DND-41 (cell line): ENCODE measurements at regions not wholly inside any gene's neighbourhood (a gene's known extent, or its start where the extent isn't known, plus 50 kb on each side); places are given as distances from the start of the nearest gene placed in this dataset.

Experiments used
- ATAC-seq: fragments of 200-7000 bp; cut with Tn5 transposase; 3 replicates; pipeline ENCODE4 v1.9.1; 2021; ENCODE audit warnings: low read depth; ENCODE audit not compliant: insufficient read depth
- DNase-seq: peaks from one replicate; pipeline ENCODE4 v3.0.0-alpha.2; 2020
- H2AFZ ChIP-seq: 2 replicates; pipeline ENCODE4 v1.6.0; 2012; ENCODE audit warnings: low read depth, low read length
- H3K27ac ChIP-seq: 2 replicates; pipeline ENCODE4 v1.5.1; 2012; ENCODE audit warnings: low read length, inconsistent platforms
- H3K27me3 ChIP-seq: fragments of 200-600 bp; sonication (generic); 2 replicates; pipeline ENCODE4 v1.6.0; 2012; ENCODE audit warnings: low read length, mild to moderate bottlenecking, inconsistent platforms; ENCODE audit not compliant: insufficient read depth, poor library complexity
- H3K36me3 ChIP-seq: 2 replicates; pipeline ENCODE4 v1.5.1; 2012; ENCODE audit warnings: low read length, inconsistent platforms; ENCODE audit not compliant: insufficient read depth
- H3K4me1 ChIP-seq: 2 replicates; pipeline ENCODE4 v1.5.1; 2012; ENCODE audit warnings: mild to moderate bottlenecking, low read length; ENCODE audit not compliant: insufficient read depth
- H3K4me2 ChIP-seq: 2 replicates; pipeline ENCODE4 v1.6.0; 2012; ENCODE audit warnings: mild to moderate bottlenecking, moderate library complexity, low read length, inconsistent platforms; ENCODE audit not compliant: insufficient read depth
- H3K4me3 ChIP-seq, 2 experiments: fragments of 200-600 bp in 1 of 2; shearing (Covaris generic) in 1 of 2; 2 replicates each; pipeline ENCODE4 v1.5.1; 2012 to 2016; ENCODE audit warnings: inconsistent platforms in 2 of 2, low read length in 2 of 2, mild to moderate bottlenecking in 2 of 2, low read depth in 1 of 2, moderate library complexity in 1 of 2
- H3K79me2 ChIP-seq: 2 replicates; pipeline ENCODE4 v1.6.0; 2012; ENCODE audit warnings: low read length, inconsistent platforms; ENCODE audit not compliant: insufficient read depth
- H3K9ac ChIP-seq: 2 replicates; pipeline ENCODE4 v1.6.0; 2012; ENCODE audit warnings: low read depth, mild to moderate bottlenecking, inconsistent platforms, low read length, moderate library complexity
- H3K9me3 ChIP-seq: 2 replicates; pipeline ENCODE4 v1.5.1; 2012; ENCODE audit warnings: low read length, moderate library complexity, mild to moderate bottlenecking, inconsistent platforms; ENCODE audit not compliant: insufficient read depth, severe bottlenecking
- H4K20me1 ChIP-seq: 2 replicates; pipeline ENCODE4 v1.6.0; 2012; ENCODE audit warnings: low read length; ENCODE audit not compliant: insufficient read depth
- EZH2 ChIP-seq: IDR thresholded peaks from 3 replicates; pipeline ENCODE4 v1.6.1; 2012; ENCODE audit warnings: borderline replicate concordance, low read depth, mild to moderate bottlenecking, moderate library complexity, low read length, inconsistent platforms; ENCODE audit not compliant: severe bottlenecking
- TF ChIP-seq, protein P1 (sequence below): IDR thresholded peaks from 2 replicates; pipeline ENCODE4 v1.5.1; 2012; ENCODE audit warnings: borderline replicate concordance, low read length, moderate library complexity, mild to moderate bottlenecking; ENCODE audit not compliant: poor library complexity, severe bottlenecking; ENCODE audit errors: extremely low read depth

DNA sequence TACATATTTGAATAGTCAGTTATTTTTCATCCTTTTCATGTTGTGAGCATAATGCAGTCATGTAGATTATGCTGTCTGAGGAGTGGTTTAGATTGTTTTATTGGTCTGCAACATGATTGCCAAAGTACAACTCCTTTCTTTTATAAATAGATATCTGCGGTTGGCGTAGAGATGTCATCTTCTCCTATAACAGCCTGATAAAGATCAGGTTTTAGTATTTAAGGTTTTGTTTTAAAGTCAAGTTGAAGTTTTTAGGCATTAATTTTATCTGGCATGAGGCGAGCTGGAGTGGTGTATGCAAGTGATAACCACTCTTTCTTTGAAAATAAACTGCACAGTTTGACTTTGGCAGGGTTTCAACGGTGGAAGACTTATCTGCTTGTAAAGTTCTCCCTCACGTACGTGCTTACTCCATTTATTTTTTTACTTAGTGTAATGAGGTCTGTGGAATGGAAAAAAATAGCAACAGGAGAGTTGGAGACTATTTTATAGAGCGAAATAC lies 126.3 kb downstream of the FBXO8 start:
- Histone ChIP-seq H3K4me2 (no peak overlapping the region), H2AFZ (no peak overlapping the region), H3K9ac (no peak overlapping the region), H3K27ac (no peak overlapping the region), H4K20me1 (no peaks in the 10 kb centered on the region), H3K4me3 (no peak overlapping the region), H3K4me1 (no peaks in the 10 kb centered on the region), H3K79me2 (no peaks in the 10 kb centered on the region), H3K36me3 (no peaks in the 10 kb centered on the region), H3K9me3 (no peaks in the 10 kb centered on the region), H3K27me3 (no peaks in the 10 kb centered on the region)
- ATAC-seq (no peak), DNase-seq (no peak)
- no peak for TF ChIP-seq EZH2
- TF ChIP-seq, protein P1, sequence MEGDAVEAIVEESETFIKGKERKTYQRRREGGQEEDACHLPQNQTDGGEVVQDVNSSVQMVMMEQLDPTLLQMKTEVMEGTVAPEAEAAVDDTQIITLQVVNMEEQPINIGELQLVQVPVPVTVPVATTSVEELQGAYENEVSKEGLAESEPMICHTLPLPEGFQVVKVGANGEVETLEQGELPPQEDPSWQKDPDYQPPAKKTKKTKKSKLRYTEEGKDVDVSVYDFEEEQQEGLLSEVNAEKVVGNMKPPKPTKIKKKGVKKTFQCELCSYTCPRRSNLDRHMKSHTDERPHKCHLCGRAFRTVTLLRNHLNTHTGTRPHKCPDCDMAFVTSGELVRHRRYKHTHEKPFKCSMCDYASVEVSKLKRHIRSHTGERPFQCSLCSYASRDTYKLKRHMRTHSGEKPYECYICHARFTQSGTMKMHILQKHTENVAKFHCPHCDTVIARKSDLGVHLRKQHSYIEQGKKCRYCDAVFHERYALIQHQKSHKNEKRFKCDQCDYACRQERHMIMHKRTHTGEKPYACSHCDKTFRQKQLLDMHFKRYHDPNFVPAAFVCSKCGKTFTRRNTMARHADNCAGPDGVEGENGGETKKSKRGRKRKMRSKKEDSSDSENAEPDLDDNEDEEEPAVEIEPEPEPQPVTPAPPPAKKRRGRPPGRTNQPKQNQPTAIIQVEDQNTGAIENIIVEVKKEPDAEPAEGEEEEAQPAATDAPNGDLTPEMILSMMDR = no peak

DNA sequence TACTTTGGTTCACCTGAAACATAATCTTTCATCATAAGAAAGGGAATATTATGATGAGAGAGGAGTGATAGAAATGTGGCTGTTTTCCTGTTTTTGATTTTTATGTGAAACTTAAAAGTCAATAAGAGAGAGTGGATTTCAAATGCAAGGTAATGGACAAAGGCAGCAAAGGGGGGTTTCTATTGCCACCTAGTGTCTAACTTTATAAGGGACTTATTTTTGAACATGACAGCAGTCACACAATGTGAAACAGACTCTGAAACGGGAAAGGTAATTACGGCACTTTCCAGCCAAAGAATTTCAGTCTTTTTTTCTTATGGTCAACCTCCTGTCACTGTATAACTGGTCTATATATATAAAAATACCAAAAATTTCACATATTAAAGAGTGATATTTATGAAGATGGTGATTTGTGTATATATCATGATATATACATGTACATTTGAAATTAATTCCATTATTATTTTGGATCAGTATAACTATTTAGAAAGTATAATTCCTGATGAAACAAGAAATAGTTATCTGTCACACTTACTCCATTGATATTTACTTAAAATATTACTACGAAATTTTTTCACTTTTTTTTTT lies 127.1 kb downstream of the FBXO8 start:
- Histone ChIP-seq H3K4me2 (no peak overlapping the region), H4K20me1 (no peaks in the 10 kb centered on the region), H3K9ac (no peak overlapping the region), H3K4me3 (no peak overlapping the region), H3K27ac (no peak overlapping the region), H3K79me2 (no peaks in the 10 kb centered on the region), H3K4me1 (no peaks in the 10 kb centered on the region), H3K9me3 (no peaks in the 10 kb centered on the region), H3K27me3 (no peaks in the 10 kb centered on the region), H3K36me3 (no peaks in the 10 kb centered on the region), H2AFZ (no peak overlapping the region)
- no peak for DNase-seq
- ATAC-seq = peak; percentile 74; the same call in 2 of the 3 replicates
- TF ChIP-seq, protein P1 = peak; percentile 66
- no peak for TF ChIP-seq EZH2

DNA sequence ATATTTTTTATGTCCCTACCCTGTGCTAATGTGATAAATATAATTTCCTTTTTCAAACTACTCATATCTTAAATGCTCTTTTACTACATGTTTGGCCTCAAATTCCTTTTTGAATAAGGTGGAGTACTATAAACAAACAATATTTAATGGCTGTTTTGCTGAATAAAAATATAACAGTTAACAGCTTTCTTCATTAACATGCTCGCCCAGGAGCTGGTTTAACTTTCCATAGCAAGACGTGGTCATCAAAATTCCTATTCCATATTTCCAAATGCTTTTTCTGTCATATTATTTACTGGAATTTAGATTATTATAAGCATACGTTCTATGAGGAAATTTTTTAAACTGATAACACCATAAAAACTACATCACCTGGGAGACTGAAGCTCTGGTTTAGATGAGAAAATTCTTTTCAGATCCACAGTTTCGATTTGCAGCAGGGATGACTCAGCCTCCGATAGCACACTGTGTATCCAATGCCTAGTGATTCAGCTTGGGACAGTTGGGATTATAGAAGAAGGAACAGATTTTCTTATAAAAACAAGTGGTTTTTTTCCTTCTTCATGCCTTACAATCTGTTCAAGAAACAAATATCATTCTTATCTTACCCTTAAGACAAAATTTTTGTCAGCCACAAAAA lies 129.1 kb downstream of the FBXO8 start:
- Histone ChIP-seq H3K4me1 (no peaks in the 10 kb centered on the region), H3K9me3 (no peaks in the 10 kb centered on the region), H3K27me3 (peaks cover 3% of the 10 kb centered on the region), H3K4me3 (no peak overlapping the region), H3K4me2 (no peak overlapping the region), H3K27ac (no peak overlapping the region), H3K79me2 (no peaks in the 10 kb centered on the region), H3K9ac (no peak overlapping the region), H2AFZ (no peak overlapping the region), H3K36me3 (no peaks in the 10 kb centered on the region), H4K20me1 (no peaks in the 10 kb centered on the region)
- TF ChIP-seq, protein P1 = no peak
- TF ChIP-seq EZH2 = no peak
- no peak for DNase-seq
- ATAC-seq = no peak
